NCI-H2081 (cell line): ENCODE measurements at regions not wholly inside any gene's neighbourhood (a gene's known extent, or its start where the extent isn't known, plus 50 kb on each side); places are given as distances from the start of the nearest gene placed in this dataset.

ENCODE experiments used
- DNase-seq, 2 experiments: peaks; one replicate each; lab custom pipeline; 2025; lab: John Stamatoyannopoulos, UW

- DNase-seq, result no peak
These were observed 196.1 kb upstream of the ESRRG start for GRCh38 chr1:216919060-216919970.

DNA sequence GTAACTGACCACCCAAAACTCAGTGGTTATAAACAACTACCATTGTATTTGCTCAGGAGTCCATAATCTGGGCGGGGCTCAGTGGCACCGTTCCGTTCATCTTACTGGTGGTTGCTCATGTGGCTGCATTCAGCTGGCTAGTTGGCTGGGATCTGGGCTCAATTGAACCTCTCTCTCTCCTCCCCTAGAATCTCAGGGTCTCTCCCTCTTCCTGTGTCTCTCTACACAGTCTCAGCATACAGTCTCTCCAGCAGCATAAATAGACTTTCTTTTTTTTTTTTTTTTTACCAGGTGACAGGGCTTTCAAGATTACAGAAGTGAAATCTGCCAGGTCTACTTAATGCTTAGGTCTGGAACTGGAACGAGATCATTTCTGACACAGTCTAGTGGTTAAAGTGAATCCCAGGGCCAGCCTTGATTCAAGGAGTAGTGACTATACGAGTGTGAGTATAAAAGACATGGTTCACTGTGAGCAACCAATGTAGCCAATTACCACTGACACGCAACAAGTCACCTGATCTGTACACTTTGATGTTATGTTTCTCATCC, 193.7 kb upstream of the ESRRG start:
- DNase-seq, result no peak

GRCh38 chr1:216914974-216915373, 191.7 kb upstream of the ESRRG start:
- no peak for DNase-seq

DNA sequence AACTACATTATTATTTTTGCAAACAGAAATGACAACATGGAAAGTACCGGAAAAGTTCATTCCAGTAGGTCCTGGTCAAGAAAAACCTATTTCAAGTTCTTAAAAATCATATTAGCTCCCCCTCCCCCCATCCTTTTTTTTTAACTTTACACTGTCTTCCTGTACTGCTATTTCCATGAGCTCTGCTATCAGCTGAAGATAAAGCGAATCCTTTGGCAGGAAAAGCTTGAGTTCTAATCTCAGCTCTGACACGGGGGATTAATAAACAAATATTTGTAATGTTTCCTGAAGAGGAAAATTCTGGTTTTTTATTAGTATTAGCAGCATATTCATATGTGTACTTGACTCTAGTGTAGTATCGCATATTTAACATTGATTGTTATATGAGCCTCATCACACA, 190.7 kb upstream of the ESRRG start:
- DNase-seq, result no peak

GRCh38 chr1:216910081-216910840, 187.0 kb upstream of the ESRRG start:
- no peak for DNase-seq

- DNase-seq, result no peak
These were observed 184.9 kb upstream of the ESRRG start for GRCh38 chr1:216908126-216908525.

DNA sequence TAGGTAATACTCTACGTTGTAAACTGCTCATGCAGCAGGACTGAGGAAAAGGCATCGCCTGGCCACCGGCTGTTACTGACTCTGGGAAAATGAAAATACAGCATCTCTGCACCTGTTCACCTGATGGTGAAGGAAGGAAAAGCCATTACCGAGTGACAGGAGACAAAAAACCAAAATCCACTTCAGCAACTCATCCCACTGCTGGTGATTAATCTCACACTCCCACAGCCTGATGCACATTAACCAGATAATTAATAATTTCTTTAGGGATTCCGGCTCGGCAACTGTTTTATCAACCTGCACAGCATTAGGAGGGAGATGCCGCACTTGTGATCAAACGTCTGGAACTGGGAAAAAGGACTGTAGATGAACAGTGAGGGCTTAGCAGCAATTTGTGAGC, 183.9 kb upstream of the ESRRG start:
- DNase-seq, result no peak

GRCh38 chr1:216905781-216906180, 182.6 kb upstream of the ESRRG start:
- DNase-seq, result no peak

DNA sequence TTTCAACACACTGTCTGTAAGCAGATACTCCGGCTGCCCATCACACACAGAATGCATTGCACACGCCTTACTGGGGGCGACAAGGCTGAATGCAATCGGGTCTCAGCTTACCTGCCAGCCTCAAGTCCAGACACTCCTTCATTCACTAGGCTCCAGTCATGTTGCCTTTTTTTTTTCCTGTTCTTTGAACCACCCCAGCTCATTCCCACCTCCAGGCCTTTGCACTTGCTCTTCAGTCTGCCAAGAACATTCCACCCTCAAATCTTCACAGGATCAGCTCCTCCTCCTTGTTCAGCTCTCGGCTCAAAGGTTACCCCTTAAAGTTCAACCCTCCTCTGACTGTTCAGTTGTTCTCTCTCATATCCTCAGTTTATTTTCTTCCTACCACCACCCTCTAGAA, 181.9 kb upstream of the ESRRG start:
- DNase-seq, result no peak

- DNase-seq, result no peak
These were observed 181.2 kb upstream of the ESRRG start for GRCh38 chr1:216904471-216904870.

DNA sequence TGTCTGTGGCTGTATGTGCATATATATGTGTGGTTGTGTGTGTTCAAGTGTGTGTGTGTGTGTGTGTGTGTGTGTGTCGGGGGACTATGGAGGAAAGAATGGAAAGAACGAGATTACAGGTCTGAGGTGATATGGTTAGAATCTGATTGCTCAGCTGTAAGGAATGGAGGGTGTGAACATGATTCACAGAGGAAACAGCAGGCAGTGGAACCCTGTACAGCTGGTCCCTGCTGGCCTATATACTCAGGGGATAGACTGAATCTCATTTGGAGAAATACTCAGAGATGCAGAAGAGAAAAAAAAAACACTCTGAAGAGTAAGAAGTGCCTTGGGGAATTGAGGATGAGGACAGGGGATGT, 180.1 kb upstream of the ESRRG start:
- no peak for DNase-seq

DNA sequence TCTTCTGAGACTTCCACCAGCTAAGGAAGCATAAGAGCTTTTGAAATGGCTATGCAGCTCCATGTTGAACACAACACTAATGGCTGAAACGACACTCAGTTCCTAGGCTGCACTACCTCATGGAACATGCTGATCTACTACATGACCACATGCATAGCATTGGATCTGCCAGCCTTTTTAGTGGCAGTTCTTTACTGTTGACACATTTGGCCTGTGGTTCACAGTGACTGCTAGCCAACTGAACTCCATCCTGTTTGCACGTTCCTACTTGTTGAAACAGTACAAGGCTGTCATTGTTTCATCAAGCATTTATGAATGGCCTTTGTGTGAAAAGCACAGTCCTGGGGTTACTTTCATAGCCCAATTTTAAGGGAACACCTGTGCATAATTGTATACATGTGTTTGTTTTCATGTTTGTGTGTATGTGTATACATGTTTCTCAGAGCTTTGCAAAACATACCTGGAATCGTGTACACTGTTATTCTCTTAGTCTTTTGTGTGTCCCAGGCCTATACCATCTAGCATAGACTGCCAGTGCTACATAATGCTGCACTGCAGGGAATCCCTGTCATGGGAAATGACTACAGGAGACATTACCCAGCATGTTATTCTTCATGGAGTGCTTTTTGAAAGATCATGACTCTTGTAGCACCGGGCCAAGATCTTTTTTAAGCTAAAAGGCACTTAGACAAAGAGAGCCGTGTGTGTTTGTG, 179.6 kb upstream of the ESRRG start:
- peak in 1 of 2 experiments; percentile 77 for DNase-seq

GRCh38 chr1:216900116-216900620, 176.9 kb upstream of the ESRRG start:
- DNase-seq, result no peak

- no peak for DNase-seq
These were observed 175.6 kb upstream of the ESRRG start for GRCh38 chr1:216898801-216899200.

DNA sequence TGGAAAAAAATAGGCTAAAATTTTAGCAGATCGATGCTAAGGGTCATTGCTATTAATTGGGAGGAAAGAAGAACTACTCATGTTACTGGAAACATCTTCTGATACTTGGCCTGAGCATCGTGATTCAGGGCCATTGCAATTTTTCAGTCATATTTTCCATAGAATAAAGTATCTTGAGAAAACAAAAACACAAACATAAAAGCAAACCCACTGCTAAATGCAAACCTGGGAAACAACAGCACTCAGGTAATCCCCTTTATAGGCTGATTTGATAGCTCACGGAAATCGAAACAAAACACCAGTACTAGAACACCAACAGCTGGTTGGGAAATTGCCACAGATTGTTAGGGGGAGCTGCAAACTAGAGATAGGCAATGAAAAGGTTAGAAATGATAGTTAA, 172.9 kb upstream of the ESRRG start:
- peak; percentile 10 to 46 for DNase-seq

DNA sequence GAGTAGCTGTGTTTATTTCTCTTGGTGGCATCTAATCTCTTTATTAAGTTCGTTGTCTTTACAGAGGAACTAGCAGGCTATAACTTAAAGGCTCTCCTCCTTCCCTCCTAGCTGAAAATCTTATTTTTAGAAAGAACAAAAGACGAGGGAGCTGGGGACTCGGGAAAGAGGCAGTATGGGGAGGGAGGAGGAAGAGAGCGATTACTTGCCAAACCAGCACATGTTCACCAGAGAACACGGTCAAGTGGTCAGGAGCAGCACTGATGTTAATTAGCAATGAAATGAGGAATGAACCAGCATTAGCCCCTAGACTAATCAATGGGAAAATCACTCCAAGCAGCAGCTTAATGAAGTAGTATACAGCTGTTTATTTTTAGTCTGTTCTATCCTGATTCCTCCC, 171.3 kb upstream of the ESRRG start:
- DNase-seq, result no peak

GRCh38 chr1:216892581-216893160, 169.4 kb upstream of the ESRRG start:
- peak in 1 of 2 experiments; percentile 41 for DNase-seq

DNA sequence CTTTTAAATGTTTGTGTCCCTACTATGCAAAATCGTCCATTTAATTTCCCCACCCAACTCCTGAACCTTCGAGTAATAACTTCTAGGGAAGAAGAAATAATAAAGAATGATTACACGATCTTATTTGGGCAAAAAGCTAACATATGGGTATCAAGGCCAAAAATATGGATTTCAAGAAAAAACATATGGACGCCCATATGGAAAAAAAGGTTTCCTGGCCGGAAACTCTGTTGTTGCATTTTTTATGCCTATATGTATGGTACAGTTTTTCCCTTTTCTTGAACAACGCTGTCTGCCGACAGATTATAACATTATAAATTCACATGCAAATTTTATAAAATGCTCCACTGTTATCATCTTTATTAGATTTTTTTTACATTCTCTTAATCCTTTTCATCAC, 167.6 kb upstream of the ESRRG start:
- DNase-seq, result no peak

DNA sequence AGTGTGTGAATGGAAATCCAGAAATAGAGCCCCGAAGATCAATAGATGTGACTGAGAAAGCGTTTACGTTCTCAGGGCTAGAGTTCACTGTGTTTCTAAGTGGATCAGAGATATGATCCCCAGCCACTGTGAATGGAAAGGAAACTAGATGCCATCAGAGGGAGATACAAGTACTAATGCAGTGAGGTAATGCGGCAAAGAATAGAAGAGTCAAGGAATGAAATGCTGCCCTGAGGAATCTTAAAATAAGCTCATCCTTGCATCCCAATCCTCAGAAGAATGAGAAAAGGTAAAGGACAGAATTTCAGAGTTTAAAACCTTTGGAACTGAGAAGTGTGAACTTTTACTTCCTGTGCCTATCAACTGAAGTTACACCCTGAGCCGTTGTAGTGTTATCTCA, 165.5 kb upstream of the ESRRG start:
- DNase-seq, result no peak

DNA sequence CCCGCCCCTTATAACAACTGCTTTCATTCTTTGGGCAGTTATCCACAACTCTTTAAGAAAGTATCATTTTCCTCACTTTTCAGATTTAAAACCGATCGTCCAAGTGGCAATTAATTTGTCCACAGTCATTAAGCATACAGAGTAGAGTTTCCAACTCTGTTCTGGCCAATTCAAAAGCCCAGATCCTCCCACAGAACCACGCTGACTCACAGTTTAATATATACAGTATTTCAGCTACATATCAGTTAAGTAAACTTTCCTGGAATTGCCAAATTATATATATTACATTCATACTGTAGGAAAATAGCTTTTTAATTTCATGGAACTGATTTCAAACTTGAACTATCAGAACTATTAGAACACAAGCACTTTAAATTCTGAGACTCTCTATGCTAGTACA, 163.8 kb upstream of the ESRRG start:
- DNase-seq, result no peak

DNA sequence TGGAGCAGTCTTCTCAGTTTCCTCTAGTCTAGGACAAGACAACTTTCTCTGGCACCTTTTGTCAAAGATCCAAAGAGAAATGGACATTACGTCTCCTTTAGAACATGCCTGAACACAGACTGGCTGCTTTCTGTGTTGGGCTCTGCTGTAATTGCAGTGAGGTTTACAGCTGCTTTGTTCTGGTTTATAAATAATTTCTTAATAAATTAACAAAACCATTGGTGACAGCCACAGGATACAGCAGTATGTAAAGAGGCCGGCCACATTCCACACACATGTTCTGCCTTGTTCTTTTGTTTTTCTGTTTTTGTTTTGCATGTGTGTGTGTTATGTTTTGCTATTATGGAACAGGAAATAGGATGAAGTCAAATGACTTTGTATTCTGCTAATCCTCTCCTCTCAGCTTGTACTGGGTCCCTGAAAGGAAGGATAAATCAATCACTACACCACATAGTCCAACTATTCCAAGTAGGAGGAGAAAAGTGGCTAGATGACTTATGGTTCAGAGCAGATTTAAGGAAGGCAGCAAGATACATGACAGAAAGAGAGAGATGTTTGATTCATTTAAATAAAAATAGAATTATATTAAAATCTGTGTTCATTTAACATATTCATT, 161.5 kb upstream of the ESRRG start:
- no peak for DNase-seq
